ENCODE measurements at regions not wholly inside any gene's neighbourhood (a gene's known extent, or its start where the extent isn't known, plus 50 kb on each side); places are given as distances from the start of the nearest gene placed in this dataset.
A peak's percentile ranks its signal among the peaks of the same experiment; 100 is the strongest.

GRCh38 chr10:90591629-90592028, 266.2 kb downstream of the HTR7 start:
- no peaks in the 10 kb centered on the region for H3K79me2 ChIP-seq (ENCODE audit: insufficient read depth, low read length)
- no peak overlapping the region for H2AFZ ChIP-seq (ENCODE audit: low read length)
- no peak overlapping the region for H3K4me2 ChIP-seq (ENCODE audit: insufficient read depth, low read length)
- H4K20me1 ChIP-seq (ENCODE audit: insufficient read depth, low read length): no peaks in the 10 kb centered on the region
- H3K9me3 ChIP-seq (ENCODE audit: low read depth, low read length): no peaks in the 10 kb centered on the region
- no peak overlapping the region for H3K27ac ChIP-seq (ENCODE audit: low read depth, low read length)
- no peaks in the 10 kb centered on the region for H3K27me3 ChIP-seq (ENCODE audit: insufficient read depth, low read length)
- H3K4me1 ChIP-seq (ENCODE audit: insufficient read depth, low read length): peaks cover 17% of the 10 kb centered on the region
- DNase-seq (ENCODE audit: insufficient read length, low spot score, missing footprints): no peak
- no peak overlapping the region for H3K4me3 ChIP-seq (ENCODE audit: insufficient read depth, low read length)
- H3K36me3 ChIP-seq (ENCODE audit: insufficient read depth, low read length): no peaks in the 10 kb centered on the region
- TF ChIP-seq CTCF (IDR thresholded peaks at IDR 0.05; ENCODE audit: extremely low read depth, low read depth, low read length): no peak

GRCh38 chr10:90592638-90593302, 265.1 kb downstream of the HTR7 start:
- Histone ChIP-seq H3K4me3 (ENCODE audit: insufficient read depth, low read length) (no peak overlapping the region), H3K27ac (ENCODE audit: low read depth, low read length) (no peak overlapping the region), H3K79me2 (ENCODE audit: insufficient read depth, low read length) (no peaks in the 10 kb centered on the region), H3K9me3 (ENCODE audit: low read depth, low read length) (no peaks in the 10 kb centered on the region), H2AFZ (ENCODE audit: low read length) (peak overlapping the region; percentile 23), H3K4me2 (ENCODE audit: insufficient read depth, low read length) (no peak overlapping the region), H4K20me1 (ENCODE audit: insufficient read depth, low read length) (no peaks in the 10 kb centered on the region), H3K27me3 (ENCODE audit: insufficient read depth, low read length) (no peaks in the 10 kb centered on the region), H3K36me3 (ENCODE audit: insufficient read depth, low read length) (no peaks in the 10 kb centered on the region), H3K4me1 (ENCODE audit: insufficient read depth, low read length) (peaks cover 5% of the 10 kb centered on the region)
- TF ChIP-seq CTCF (IDR thresholded peaks at IDR 0.05; ENCODE audit: extremely low read depth, low read depth, low read length): peak; percentile 80
- peak; percentile 41 for DNase-seq (ENCODE audit: insufficient read length, low spot score, missing footprints)

GRCh38 chr10:90598513-90598912, 259.3 kb downstream of the HTR7 start:
- Histone ChIP-seq H3K4me2 (ENCODE audit: insufficient read depth, low read length) (no peak overlapping the region), H3K4me1 (ENCODE audit: insufficient read depth, low read length) (peaks cover 7% of the 10 kb centered on the region), H4K20me1 (ENCODE audit: insufficient read depth, low read length) (no peaks in the 10 kb centered on the region), H2AFZ (ENCODE audit: low read length) (no peak overlapping the region), H3K27me3 (ENCODE audit: insufficient read depth, low read length) (peaks cover 4% of the 10 kb centered on the region), H3K36me3 (ENCODE audit: insufficient read depth, low read length) (no peaks in the 10 kb centered on the region), H3K27ac (ENCODE audit: low read depth, low read length) (no peak overlapping the region), H3K79me2 (ENCODE audit: insufficient read depth, low read length) (no peaks in the 10 kb centered on the region), H3K9me3 (ENCODE audit: low read depth, low read length) (no peaks in the 10 kb centered on the region), H3K4me3 (ENCODE audit: insufficient read depth, low read length) (no peak overlapping the region)
- DNase-seq (ENCODE audit: insufficient read length, low spot score, missing footprints): no peak
- TF ChIP-seq CTCF (IDR thresholded peaks at IDR 0.05; ENCODE audit: extremely low read depth, low read depth, low read length): no peak

GRCh38 chr10:90602862-90603610, 254.8 kb downstream of the HTR7 start:
- Histone ChIP-seq H3K4me2 (ENCODE audit: insufficient read depth, low read length) (peak overlapping the region; percentile 16), H3K27ac (ENCODE audit: low read depth, low read length) (no peak overlapping the region), H3K36me3 (ENCODE audit: insufficient read depth, low read length) (no peaks in the 10 kb centered on the region), H2AFZ (ENCODE audit: low read length) (no peak overlapping the region), H3K9me3 (ENCODE audit: low read depth, low read length) (no peaks in the 10 kb centered on the region), H3K79me2 (ENCODE audit: insufficient read depth, low read length) (no peaks in the 10 kb centered on the region), H3K4me1 (ENCODE audit: insufficient read depth, low read length) (peaks cover 7% of the 10 kb centered on the region), H3K27me3 (ENCODE audit: insufficient read depth, low read length) (peaks cover 4% of the 10 kb centered on the region), H4K20me1 (ENCODE audit: insufficient read depth, low read length) (no peaks in the 10 kb centered on the region), H3K4me3 (ENCODE audit: insufficient read depth, low read length) (no peak overlapping the region)
- TF ChIP-seq CTCF (IDR thresholded peaks at IDR 0.05; ENCODE audit: extremely low read depth, low read depth, low read length): no peak
- DNase-seq (ENCODE audit: insufficient read length, low spot score, missing footprints): no peak
